ENCODE measurements at regions not wholly inside any gene's neighbourhood (a gene's known extent, or its start where the extent isn't known, plus 50 kb on each side); places are given as distances from the start of the nearest gene placed in this dataset.

DNA sequence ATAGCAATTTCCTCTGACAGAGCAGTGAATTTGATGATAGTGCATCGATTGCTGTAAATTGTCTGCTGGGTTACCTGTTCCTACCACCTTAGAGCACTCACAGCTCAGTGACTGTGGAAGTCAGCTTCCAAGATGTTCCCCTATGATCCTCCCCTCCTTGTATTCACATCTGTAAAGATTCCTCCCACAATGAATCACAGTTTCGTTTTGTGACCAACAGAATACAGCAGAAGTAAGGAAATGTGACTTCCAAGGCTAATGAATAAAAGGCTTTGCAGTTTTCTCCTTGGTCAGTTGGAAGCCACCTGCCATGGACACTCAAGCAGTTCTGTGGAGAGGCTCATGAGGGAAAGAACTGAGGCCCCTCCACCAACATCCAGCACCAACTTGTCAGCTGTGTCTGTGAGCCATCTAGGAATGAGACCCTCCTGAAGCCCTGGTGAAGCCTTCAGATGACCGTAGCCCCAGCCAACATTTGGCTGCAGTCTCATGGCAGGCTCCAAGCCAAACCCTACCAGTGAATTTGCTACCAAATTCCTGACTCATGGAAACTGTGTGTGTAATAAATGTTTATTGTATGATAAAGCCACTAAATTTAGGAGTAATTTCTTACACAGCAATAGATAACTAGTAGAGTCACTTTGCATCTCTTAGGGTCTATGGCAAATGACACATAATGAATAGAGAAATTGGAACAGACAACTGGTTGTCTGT, 309.5 kb upstream of the NPVF start:
- TF ChIP-seq EP300 (IDR thresholded peaks at IDR 0.05) (no peak), POLR2A (IDR thresholded peaks at IDR 0.05) (no peak)
- TF ChIP-seq, protein P1, sequence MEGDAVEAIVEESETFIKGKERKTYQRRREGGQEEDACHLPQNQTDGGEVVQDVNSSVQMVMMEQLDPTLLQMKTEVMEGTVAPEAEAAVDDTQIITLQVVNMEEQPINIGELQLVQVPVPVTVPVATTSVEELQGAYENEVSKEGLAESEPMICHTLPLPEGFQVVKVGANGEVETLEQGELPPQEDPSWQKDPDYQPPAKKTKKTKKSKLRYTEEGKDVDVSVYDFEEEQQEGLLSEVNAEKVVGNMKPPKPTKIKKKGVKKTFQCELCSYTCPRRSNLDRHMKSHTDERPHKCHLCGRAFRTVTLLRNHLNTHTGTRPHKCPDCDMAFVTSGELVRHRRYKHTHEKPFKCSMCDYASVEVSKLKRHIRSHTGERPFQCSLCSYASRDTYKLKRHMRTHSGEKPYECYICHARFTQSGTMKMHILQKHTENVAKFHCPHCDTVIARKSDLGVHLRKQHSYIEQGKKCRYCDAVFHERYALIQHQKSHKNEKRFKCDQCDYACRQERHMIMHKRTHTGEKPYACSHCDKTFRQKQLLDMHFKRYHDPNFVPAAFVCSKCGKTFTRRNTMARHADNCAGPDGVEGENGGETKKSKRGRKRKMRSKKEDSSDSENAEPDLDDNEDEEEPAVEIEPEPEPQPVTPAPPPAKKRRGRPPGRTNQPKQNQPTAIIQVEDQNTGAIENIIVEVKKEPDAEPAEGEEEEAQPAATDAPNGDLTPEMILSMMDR (IDR thresholded peaks at IDR 0.05): no peak
